ENCODE measurements at regions not wholly inside any gene's neighbourhood (a gene's known extent, or its start where the extent isn't known, plus 50 kb on each side); places are given as distances from the start of the nearest gene placed in this dataset.
"Not testable (repeated sequence)": the region's sequence is repeated elsewhere in the genome, so short reads cannot be mapped to it uniquely, and the experiment has no call there.

- POLR2A ChIA-PET = no interaction called here
- ATAC-seq (replicated peaks in 1 of 4) (no peak), DNase-seq (no peak)
- WGBS (ENCODE audit: insufficient coverage) = 100% methylated on average over 1 of the region's 6 CpGs
- Histone ChIP-seq H3K9me3 (no peaks in the 10 kb centered on the region), H3K27ac (ENCODE audit: low read length) (no peak overlapping the region), H3K27me3 (replicated peaks in 1 of 2; ENCODE audit: control insufficient read depth in 2 of 2, extremely low read depth in 1 of 2, insufficient read depth in 2 of 2, low read length in 1 of 2) (no peaks in the 10 kb centered on the region), H3K4me3 (ENCODE audit: control insufficient read depth in 1 of 2, extremely low read depth in 1 of 2, low read length in 1 of 2) (no peak overlapping the region), H3K4me1 (ENCODE audit: control insufficient read depth in 1 of 2, extremely low read depth in 1 of 2, insufficient read depth in 2 of 2, low read length in 2 of 2) (no peaks in the 10 kb centered on the region), H3K36me3 (ENCODE audit: control insufficient read depth in 2 of 2, extremely low read depth in 1 of 2, insufficient read depth in 1 of 2, low read length in 1 of 2) (no peaks in the 10 kb centered on the region)
- no peaks in the 10 kb centered on the region for H3K27me3 Mint-ChIP-seq
- H3K9me3 Mint-ChIP-seq = peaks cover 0 to 5% (median 0%) of the 10 kb centered on the region in 3 donors
- CTCF ChIA-PET = interaction anchor here in 1 of 2 donors (0.7 kb wide), 1 partner anchor 1156 kb away, joined by 3 read pairs; no protein-coding TSS in a partner anchor
- H3K4me3 Mint-ChIP-seq = no peak overlapping the region
- H3K27ac Mint-ChIP-seq = no peak overlapping the region
- no peaks in the 10 kb centered on the region for H3K36me3 Mint-ChIP-seq
- H3K4me1 Mint-ChIP-seq = no peaks in the 10 kb centered on the region
These were observed 120.5 kb downstream of the RFX6 start for GRCh38 chr6:116997496-116997895.

- Mint-ChIP-seq H3K36me3 (no peaks in the 10 kb centered on the region), H3K27ac (no peak overlapping the region), H3K27me3 (no peaks in the 10 kb centered on the region), H3K9me3 (peaks cover 0 to 5% (median 0%) of the 10 kb centered on the region in 3 donors), H3K4me1 (no peaks in the 10 kb centered on the region), H3K4me3 (no peak overlapping the region)
- CTCF ChIA-PET = no interaction called here
- no peaks in the 10 kb centered on the region for H3K9me3 ChIP-seq
- WGBS (ENCODE audit: insufficient coverage) = no CpG with 5 or more reads among the region's 3 CpGs
- no peak overlapping the region for H3K4me3 ChIP-seq (ENCODE audit: control insufficient read depth in 1 of 2, extremely low read depth in 1 of 2, low read length in 1 of 2)
- no peaks in the 10 kb centered on the region for H3K4me1 ChIP-seq (ENCODE audit: control insufficient read depth in 1 of 2, extremely low read depth in 1 of 2, insufficient read depth in 2 of 2, low read length in 2 of 2)
- H3K36me3 ChIP-seq (ENCODE audit: control insufficient read depth in 2 of 2, extremely low read depth in 1 of 2, insufficient read depth in 1 of 2, low read length in 1 of 2) = no peaks in the 10 kb centered on the region
- no peaks in the 10 kb centered on the region for H3K27me3 ChIP-seq (replicated peaks in 1 of 2; ENCODE audit: control insufficient read depth in 2 of 2, extremely low read depth in 1 of 2, insufficient read depth in 2 of 2, low read length in 1 of 2)
- no peak for ATAC-seq (replicated peaks in 1 of 4)
- POLR2A ChIA-PET = no interaction called here
- DNase-seq = no peak
- H3K27ac ChIP-seq (ENCODE audit: low read length) = no peak overlapping the region
These were observed 130.6 kb downstream of the RFX6 start for GRCh38 chr6:117007659-117008058.

GRCh38 chr6:117008618-117009017 lies 131.6 kb downstream of the RFX6 start:
- H3K4me1 Mint-ChIP-seq = no peaks in the 10 kb centered on the region
- CTCF ChIA-PET = interaction anchor here in 1 of 2 donors (0.7 kb wide), 1 partner anchor 43 kb away, joined by 6 read pairs; no protein-coding TSS in a partner anchor
- no peak overlapping the region for H3K27ac Mint-ChIP-seq
- Histone ChIP-seq H3K27ac (ENCODE audit: low read length) (no peak overlapping the region), H3K27me3 (replicated peaks in 1 of 2; ENCODE audit: control insufficient read depth in 2 of 2, extremely low read depth in 1 of 2, insufficient read depth in 2 of 2, low read length in 1 of 2) (no peaks in the 10 kb centered on the region), H3K36me3 (ENCODE audit: control insufficient read depth in 2 of 2, extremely low read depth in 1 of 2, insufficient read depth in 1 of 2, low read length in 1 of 2) (no peaks in the 10 kb centered on the region), H3K9me3 (no peaks in the 10 kb centered on the region), H3K4me1 (ENCODE audit: control insufficient read depth in 1 of 2, extremely low read depth in 1 of 2, insufficient read depth in 2 of 2, low read length in 2 of 2) (no peaks in the 10 kb centered on the region), H3K4me3 (ENCODE audit: control insufficient read depth in 1 of 2, extremely low read depth in 1 of 2, low read length in 1 of 2) (no peak overlapping the region)
- DNase-seq (no peak), ATAC-seq (replicated peaks in 1 of 4) (no peak)
- H3K4me3 Mint-ChIP-seq = no peak overlapping the region
- POLR2A ChIA-PET = no interaction called here
- no peaks in the 10 kb centered on the region for H3K27me3 Mint-ChIP-seq
- 83% methylated on average over 2 of the region's 3 CpGs for WGBS (ENCODE audit: insufficient coverage)
- H3K36me3 Mint-ChIP-seq = no peaks in the 10 kb centered on the region
- H3K9me3 Mint-ChIP-seq = peaks cover 0 to 13% (median 4%) of the 10 kb centered on the region in 3 donors

- H3K27me3 Mint-ChIP-seq; H3K4me3 Mint-ChIP-seq; DNase-seq; CTCF ChIA-PET; H3K27ac Mint-ChIP-seq; H3K4me1 Mint-ChIP-seq; H3K27me3 ChIP-seq (replicated peaks in 1 of 2; ENCODE audit: control insufficient read depth in 2 of 2, extremely low read depth in 1 of 2, insufficient read depth in 2 of 2, low read length in 1 of 2); H3K36me3 Mint-ChIP-seq; H3K36me3 ChIP-seq (ENCODE audit: control insufficient read depth in 2 of 2, extremely low read depth in 1 of 2, insufficient read depth in 1 of 2, low read length in 1 of 2); H3K4me1 ChIP-seq (ENCODE audit: control insufficient read depth in 1 of 2, extremely low read depth in 1 of 2, insufficient read depth in 2 of 2, low read length in 2 of 2); ATAC-seq (replicated peaks in 1 of 4); H3K27ac ChIP-seq (ENCODE audit: low read length); POLR2A ChIA-PET; H3K9me3 ChIP-seq; H3K4me3 ChIP-seq (ENCODE audit: control insufficient read depth in 1 of 2, extremely low read depth in 1 of 2, low read length in 1 of 2): not testable (repeated sequence)
- peaks cover 0 to 36% (median 4%) of the 10 kb centered on the region in 3 donors for H3K9me3 Mint-ChIP-seq
- 92% methylated on average over 37 of the region's 43 CpGs for WGBS (ENCODE audit: insufficient coverage)
These were observed 137.8 kb downstream of the RFX6 start for GRCh38 chr6:117014641-117015473.

- POLR2A ChIA-PET; H3K27ac ChIP-seq (ENCODE audit: low read length); H3K27me3 ChIP-seq (replicated peaks in 1 of 2; ENCODE audit: control insufficient read depth in 2 of 2, extremely low read depth in 1 of 2, insufficient read depth in 2 of 2, low read length in 1 of 2); DNase-seq; H3K9me3 ChIP-seq; H3K36me3 Mint-ChIP-seq; CTCF ChIA-PET; H3K36me3 ChIP-seq (ENCODE audit: control insufficient read depth in 2 of 2, extremely low read depth in 1 of 2, insufficient read depth in 1 of 2, low read length in 1 of 2); H3K4me3 ChIP-seq (ENCODE audit: control insufficient read depth in 1 of 2, extremely low read depth in 1 of 2, low read length in 1 of 2); ATAC-seq (replicated peaks in 1 of 4); H3K4me1 ChIP-seq (ENCODE audit: control insufficient read depth in 1 of 2, extremely low read depth in 1 of 2, insufficient read depth in 2 of 2, low read length in 2 of 2); H3K4me1 Mint-ChIP-seq; H3K4me3 Mint-ChIP-seq; H3K27me3 Mint-ChIP-seq; H3K27ac Mint-ChIP-seq: not testable (repeated sequence)
- peaks cover 0 to 36% (median 4%) of the 10 kb centered on the region in 3 donors for H3K9me3 Mint-ChIP-seq
- WGBS (ENCODE audit: insufficient coverage) = 75% methylated on average over 2 of the region's 4 CpGs
These were observed 138.4 kb downstream of the RFX6 start for GRCh38 chr6:117015474-117015804.

- Histone ChIP-seq H3K9me3 (no peaks in the 10 kb centered on the region), H3K27ac (ENCODE audit: low read length) (no peak overlapping the region), H3K4me3 (ENCODE audit: control insufficient read depth in 1 of 2, extremely low read depth in 1 of 2, low read length in 1 of 2) (no peak overlapping the region), H3K27me3 (replicated peaks in 1 of 2; ENCODE audit: control insufficient read depth in 2 of 2, extremely low read depth in 1 of 2, insufficient read depth in 2 of 2, low read length in 1 of 2) (no peaks in the 10 kb centered on the region), H3K4me1 (ENCODE audit: control insufficient read depth in 1 of 2, extremely low read depth in 1 of 2, insufficient read depth in 2 of 2, low read length in 2 of 2) (no peaks in the 10 kb centered on the region), H3K36me3 (ENCODE audit: control insufficient read depth in 2 of 2, extremely low read depth in 1 of 2, insufficient read depth in 1 of 2, low read length in 1 of 2) (no peaks in the 10 kb centered on the region)
- CTCF ChIA-PET = no interaction called here
- Mint-ChIP-seq H3K9me3 (peaks cover 0 to 21% (median 0%) of the 10 kb centered on the region in 3 donors), H3K27ac (no peak overlapping the region), H3K36me3 (no peaks in the 10 kb centered on the region), H3K4me1 (no peaks in the 10 kb centered on the region), H3K27me3 (no peaks in the 10 kb centered on the region), H3K4me3 (no peak overlapping the region)
- no peak for DNase-seq
- POLR2A ChIA-PET = no interaction called here
- WGBS (ENCODE audit: insufficient coverage) = no CpG with 5 or more reads among the region's 1 CpG
- ATAC-seq (replicated peaks in 1 of 4) = no peak
These were observed 141.7 kb downstream of the RFX6 start for GRCh38 chr6:117018771-117019170.
